GM19351 (cell line): ENCODE measurements at regions not wholly inside any gene's neighbourhood (a gene's known extent, or its start where the extent isn't known, plus 50 kb on each side); places are given as distances from the start of the nearest gene placed in this dataset.

Experiments
- ATAC-seq: cut with Tn5 transposase; IDR thresholded peaks from one replicate; pipeline ENCODE4 v1.9.1; 2021; ENCODE audit warnings: mild to moderate bottlenecking, moderate library complexity; ENCODE audit not compliant: unreplicated experiment

DNA sequence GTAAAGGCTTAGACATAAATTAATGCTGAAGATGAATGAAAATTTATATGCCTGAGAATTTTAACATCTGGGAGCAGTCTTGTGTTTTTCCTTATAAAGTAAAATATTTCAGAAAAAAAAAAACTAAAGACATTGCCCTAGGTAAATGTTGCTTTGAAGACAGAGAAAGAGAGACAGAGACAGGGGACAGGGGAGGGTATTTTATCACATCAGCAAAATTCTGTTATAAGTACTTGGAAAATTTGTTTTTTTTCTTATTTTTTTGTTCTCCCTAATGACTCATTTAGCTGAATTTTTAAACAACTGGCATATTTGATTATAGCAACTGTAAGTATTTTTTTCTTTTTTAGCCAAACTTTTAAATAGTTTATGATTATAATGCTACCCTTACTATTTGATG is 1540.6 kb upstream of the GBE1 start:
- no peak for ATAC-seq

DNA sequence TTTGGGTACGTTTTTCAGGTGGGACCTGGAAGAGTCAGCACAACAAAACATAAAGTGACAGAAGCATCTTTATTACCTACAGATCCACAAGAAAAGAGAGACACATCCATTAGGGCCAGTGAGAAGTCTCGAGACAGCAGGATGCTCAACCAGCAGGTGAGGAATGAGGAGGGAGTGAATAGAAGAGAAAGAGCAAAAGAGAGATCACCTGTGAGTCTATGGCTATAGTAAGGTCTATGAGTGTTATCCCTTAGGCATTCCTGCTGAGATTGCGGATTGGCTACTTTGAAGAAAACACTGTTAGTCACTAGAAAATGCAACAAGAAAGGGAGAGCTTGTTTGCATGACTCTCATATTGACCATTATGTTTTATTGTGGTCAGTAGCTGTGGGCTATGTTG is 1556.2 kb upstream of the GBE1 start:
- ATAC-seq: no peak

- no peak for ATAC-seq
These were observed 1559.3 kb upstream of the GBE1 start for GRCh38 chr3:83320726-83321125.

DNA sequence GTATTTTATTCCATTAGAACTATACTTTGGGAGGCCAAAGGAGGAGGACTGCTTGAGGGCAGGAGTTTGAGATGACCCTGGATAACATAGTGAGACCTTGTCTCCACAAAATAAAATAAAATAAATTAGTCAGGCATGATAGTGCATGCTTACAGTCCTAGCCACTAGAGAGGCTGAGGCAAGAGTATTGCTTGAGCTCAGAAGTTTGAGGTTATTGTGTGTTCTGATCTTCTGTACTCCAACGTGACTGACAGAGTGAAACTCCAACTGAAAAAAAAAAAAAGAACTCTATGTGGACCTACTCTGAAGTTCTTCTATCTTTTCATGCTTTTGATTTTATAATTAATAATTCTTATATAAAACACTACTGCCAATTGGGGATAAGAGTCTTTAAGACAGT is 1560.0 kb upstream of the GBE1 start:
- ATAC-seq: no peak

DNA sequence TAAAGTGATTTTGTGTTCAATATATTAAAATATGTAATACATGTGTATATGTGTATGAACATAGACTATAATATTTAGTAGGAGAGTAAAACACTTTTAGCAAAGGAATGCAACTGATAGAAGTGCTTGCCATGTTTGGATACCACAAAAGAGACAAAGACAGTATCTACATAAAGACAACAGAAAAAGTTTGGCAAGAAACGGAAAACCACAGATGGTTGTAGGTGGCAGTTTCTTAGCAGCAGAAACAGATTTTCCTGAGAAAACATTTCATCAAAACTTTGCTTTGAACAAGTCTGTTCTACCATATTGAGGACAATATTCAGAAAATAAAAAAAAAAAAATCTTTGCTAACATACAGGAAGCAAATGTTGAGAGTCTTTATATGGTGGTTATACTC is 1560.4 kb upstream of the GBE1 start:
- no peak for ATAC-seq

DNA sequence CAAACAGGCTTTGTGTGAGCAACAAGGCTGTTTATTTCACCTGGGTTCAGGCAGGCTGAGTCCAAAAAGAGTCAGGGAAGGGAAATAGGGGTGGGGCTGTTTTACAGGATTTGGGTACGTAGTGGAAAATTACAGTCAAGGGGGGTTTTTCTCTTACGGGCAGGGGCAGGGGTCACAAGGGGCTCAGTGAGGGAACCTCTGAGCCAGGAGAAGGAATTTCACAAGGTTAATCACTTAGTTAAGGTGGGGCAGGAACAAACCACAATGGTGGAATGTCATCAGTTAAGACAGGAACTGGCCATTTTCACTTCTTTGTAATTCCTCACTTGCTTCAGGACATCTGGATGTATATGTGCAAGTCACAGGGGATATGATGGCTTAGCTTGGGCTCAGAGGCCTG is 1592.8 kb upstream of the GBE1 start:
- ATAC-seq: no peak

- no peak for ATAC-seq
These were observed 1565.5 kb upstream of the CADM2 start for GRCh38 chr3:83393276-83393675.

DNA sequence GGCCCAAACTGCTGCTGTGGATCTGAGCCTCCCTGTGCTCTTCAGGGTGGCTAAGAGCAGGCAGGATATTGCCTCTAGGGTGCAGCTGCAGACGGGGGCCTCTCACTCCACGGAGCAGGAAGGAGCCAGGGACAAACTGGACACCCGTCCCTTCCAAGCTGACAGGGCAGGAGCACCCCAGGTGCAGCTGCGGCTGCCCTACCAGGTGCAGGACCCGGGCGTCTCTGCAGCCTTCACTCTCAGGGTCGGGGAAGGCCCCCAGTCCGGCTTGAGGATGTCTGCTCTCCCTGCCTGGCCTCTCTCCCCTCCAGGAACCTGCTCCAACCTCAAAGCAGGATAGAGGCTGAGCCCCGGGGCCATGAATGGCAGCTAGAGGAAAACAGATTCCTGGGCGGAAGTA is 1554.9 kb upstream of the CADM2 start:
- ATAC-seq: no peak

- ATAC-seq: no peak
These were observed 1532.5 kb upstream of the CADM2 start for GRCh38 chr3:83426300-83426699.

DNA sequence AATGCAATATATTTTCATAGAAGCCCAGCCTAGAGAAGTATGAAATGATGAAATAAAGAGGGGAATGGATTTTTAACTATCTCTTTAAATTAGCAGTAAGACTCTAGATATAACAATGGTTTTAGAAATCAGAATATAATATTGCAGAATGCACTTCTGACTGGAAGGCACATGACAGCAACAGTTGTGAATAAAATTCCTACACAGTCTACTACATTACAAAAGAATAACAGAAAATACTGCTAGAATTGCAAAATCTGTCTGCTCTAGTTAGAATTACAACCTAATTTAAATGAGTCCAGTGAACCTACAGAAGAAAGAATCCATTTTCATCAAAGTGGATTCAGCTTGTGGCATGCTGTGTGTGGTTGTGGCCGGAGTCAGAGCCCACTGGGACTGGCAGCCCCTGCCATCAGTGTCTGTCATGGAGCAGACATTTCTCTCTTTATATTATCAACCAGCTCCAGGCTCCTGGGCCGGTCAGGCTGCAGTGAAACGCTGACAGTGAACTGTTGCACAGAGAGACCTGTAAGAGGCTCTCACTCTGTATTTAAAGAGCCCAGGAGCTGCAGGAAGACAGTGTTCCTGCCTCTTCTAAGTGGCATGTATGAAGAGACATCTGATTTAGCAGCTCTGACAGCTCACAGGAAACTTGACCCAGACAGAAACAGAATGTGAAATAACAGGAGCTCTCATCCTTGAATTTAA is 1523.8 kb upstream of the CADM2 start:
- ATAC-seq: no peak

DNA sequence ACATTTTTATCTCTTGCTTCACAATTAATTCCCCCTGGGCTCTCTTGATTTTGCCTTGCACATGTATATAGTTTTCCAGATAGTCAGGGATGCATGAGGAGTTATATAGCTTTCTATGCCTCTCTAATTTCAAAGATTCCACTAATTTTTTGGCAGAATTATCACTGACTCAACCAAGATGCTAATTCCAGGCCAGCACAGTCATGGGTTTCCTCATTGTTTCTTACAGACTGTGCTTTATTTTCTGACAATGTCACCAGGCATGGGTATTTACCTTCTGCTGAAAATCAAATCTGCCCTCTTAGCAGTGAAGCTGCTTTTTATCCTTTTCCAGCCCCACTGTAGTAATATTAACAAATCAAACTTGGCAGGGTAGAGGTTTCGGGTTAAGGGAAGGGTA is 1520.6 kb upstream of the CADM2 start:
- no peak for ATAC-seq

- no peak for ATAC-seq
These were observed 1505.7 kb upstream of the CADM2 start for GRCh38 chr3:83453056-83453455.

GRCh38 chr3:83454353-83454752 is 1504.4 kb upstream of the CADM2 start:
- no peak for ATAC-seq

DNA sequence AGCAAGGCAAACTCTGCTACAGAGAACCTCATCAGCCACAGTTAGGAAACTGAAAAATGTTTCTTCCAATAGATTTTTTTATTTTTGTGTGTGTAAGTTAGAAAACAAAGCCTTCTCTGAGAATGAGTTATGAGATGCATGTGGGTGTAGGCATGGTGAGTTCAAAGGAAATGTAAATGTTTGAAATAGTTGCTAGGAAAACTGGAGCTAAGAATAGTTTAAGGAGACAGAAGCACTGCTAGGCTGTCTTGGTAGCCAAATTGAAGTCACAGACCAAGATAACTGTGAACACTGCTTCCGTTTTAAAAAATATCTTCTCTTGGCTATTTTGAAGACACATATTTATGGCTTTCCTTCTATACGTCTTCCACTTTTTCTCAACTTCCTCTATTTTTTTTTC is 1501.2 kb upstream of the CADM2 start:
- ATAC-seq: no peak

DNA sequence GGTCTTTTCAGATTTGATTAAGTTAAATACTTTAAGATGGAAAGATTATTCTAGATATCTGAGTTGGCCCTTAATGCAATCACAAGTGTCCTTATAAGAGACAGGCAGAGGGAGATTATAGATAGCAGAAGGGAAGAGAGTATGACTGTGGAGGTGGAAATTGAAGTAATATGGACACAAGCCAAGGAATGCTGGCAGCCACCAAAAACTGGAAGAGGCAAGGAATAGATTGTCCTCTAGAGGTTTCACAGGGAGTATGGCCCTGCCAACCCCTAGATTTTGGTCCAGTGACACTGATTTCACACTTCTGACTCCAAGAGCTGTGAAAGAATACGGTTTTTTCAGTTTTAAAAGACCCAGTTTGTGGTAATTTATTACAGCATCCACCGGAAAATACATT is 1498.7 kb upstream of the CADM2 start:
- no peak for ATAC-seq

DNA sequence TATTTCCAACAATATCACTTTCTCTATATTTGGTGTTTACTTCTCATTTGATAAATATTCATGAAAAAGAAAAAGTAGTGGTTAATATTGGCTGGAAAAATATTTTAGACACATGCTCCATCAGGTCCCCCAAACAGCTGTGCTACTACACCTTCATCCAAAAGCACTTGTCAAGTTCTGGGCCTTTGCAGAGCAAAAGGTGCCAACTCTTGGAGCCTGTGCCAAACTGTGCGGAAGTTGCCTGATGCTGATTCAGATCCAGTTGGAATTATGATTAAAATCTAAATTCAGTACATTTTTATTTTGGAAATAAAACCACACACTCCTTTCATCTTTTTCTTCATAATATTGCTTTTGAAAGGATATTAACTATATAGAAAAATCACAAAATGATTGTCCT is 1497.4 kb upstream of the CADM2 start:
- ATAC-seq: no peak

DNA sequence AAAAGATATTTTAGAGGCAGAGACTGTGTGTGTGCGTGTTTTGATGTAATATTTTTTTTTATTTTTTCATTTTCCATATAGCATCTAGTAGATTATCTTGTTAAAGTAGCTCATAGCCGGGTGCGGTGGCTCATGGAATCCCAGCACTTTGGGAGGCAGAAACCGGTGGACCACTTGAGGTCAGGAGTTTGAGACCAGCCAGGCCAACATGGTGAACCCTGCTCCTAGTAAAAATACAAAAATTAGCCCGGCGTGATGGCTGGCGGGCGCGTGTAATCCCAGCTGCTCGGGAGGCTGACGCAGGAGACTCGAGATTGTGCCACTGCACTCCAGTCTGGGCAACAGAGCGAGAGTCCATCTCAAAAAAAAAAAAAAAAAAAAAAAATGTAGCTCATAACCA is 1481.2 kb upstream of the CADM2 start:
- ATAC-seq: no peak

DNA sequence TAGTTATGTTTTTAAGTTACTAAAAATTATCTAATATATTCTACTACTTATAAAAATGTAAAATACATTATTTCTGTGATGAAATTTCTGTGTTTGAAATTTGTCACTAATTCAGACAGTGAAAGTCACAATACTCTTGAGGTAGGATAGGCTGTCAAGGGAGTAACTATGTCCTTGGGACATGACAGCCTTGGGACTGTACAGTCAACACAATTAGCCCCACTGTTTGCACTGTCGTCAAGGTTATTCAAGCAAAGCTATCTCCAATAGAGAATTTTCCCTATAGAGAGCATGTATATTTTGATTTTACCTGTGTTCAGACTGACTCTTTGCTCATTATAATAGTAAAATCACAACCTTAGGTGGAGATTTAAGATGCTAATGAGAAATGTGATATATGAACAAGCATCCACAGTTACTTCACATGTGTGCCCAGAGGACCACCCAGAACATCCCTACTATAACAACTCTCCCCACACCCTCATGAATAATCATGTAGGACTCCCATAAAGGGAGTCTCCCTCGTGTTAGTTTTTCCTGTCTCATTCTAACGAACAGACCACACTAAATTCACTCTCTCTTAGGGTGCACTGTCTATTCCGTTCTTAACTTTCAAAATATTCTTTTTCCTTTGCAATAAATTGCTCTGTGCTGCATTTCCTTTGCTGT is 1476.3 kb upstream of the CADM2 start:
- ATAC-seq: no peak

- ATAC-seq: no peak
These were observed 1462.3 kb upstream of the CADM2 start for GRCh38 chr3:83496462-83496861.

GRCh38 chr3:83498361-83499016 is 1460.3 kb upstream of the CADM2 start:
- no peak for ATAC-seq

GRCh38 chr3:83500422-83500821 is 1458.4 kb upstream of the CADM2 start:
- ATAC-seq: no peak

DNA sequence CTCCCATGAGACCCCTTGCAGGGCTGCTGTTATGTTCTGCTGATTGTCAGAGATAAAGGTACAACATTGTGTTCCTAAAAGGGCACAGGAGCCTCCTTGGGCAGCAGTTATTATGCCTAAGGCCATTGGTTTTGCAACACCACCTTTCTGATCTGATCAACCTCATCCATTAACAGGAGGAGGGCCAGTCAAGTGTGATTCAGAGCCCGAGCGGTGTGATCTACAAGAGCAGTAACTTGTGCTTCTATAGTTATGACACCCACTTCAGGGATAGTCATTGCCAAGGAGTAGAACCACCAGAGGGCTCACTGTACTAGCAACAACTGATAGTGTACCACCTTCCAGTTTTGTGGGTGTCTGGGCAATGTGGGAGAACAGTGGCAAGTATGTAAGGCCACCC is 1457.9 kb upstream of the CADM2 start:
- ATAC-seq: no peak
